Epithelial cell of proximal tubule (primary cell): ENCODE measurements at regions not wholly inside any gene's neighbourhood (a gene's known extent, or its start where the extent isn't known, plus 50 kb on each side); places are given as distances from the start of the nearest gene placed in this dataset.

Experiments used
- DNase-seq: peaks from one replicate; pipeline ENCODE4 v3.0.0-alpha.2; 2011; ENCODE audit warnings: low read depth
- H3K4me3 ChIP-seq: 2 replicates; pipeline ENCODE4 v1.5.1; 2011; ENCODE audit warnings: low read depth, mild to moderate bottlenecking, low read length
- CTCF ChIP-seq: conservative IDR thresholded peaks from 2 replicates; pipeline ENCODE4 v1.5.1; 2012; ENCODE audit warnings: low read depth, mild to moderate bottlenecking, low read length

DNA sequence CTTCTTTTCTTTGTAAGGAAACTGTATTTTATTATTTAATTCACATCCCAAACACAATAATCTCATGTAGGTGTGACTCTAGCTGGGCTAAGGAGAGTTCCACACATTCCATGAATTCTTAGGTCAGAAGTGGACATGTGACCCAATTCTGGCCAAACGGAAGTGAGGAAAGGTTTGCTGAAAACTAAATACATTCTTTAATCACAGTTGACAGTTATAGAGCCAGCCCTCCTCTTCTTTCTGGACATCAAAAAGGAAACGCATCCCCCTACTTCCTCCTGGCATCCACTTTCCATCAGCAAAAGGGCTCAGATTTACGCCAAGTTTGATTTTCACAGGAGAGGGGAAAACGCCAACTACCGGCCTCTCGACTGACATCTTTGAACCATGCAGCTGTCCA is 774.4 kb upstream of the POM121L12 start:
- no peak for DNase-seq
- no peak overlapping the region for H3K4me3 ChIP-seq
- TF ChIP-seq CTCF = no peak

DNA sequence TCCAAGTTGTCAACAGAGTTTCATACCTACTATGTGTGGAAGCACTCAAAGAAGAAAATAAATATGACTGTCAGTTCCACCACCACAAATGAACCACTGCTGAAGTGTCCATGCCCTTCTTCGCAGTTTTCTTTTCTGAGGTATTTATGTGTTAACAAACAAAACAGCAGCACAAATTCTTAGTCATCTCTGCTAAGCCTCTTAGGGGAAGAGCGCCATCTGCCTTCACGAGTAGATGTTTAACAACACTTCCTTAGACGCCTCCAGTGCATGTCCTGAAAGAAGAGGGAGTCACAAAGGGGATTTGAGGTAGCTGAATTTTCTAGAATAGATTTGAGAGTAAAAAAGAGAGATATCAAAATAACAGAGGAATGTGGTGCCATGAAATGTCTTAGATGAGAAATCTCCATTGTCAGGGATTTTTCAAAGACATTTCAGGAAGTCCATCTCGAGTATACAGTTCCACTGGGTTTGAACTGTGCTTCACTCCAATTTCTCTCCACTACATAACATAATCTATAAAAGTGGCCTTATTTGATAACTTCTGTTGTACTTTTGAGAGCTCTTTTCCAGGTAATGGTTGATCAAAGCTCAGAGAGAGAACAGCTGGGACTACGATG is 775.3 kb upstream of the POM121L12 start:
- peak; percentile 22 for TF ChIP-seq CTCF
- DNase-seq = no peak
- no peak overlapping the region for H3K4me3 ChIP-seq

DNA sequence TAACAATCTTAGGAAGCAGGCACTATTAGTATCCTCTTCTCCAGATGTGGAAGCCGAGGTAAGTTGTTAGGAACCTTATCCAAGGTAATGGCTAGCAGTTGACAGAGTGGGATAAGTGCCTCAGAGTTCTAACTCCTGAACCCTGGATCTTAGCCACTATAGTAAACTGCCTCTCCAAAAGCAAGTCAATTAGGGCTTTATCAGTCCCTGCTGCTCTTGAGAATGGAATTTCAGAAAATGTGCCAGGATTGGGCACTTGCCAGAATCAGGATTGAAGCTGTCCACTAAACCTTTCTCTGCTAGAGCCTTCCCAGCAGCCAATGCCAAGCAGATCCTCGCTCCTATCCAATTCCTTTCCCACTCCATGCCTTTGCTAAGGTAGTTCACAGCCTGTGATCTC is 777.5 kb upstream of the POM121L12 start:
- no peak overlapping the region for H3K4me3 ChIP-seq
- DNase-seq = no peak
- no peak for TF ChIP-seq CTCF

GRCh38 chr7:52254396-52255010 is 780.9 kb upstream of the POM121L12 start:
- TF ChIP-seq CTCF = no peak
- no peak for DNase-seq
- H3K4me3 ChIP-seq = no peak overlapping the region

GRCh38 chr7:52253953-52254352 is 781.5 kb upstream of the POM121L12 start:
- DNase-seq = no peak
- H3K4me3 ChIP-seq = no peak overlapping the region
- TF ChIP-seq CTCF = no peak

GRCh38 chr7:52249741-52250140 is 785.7 kb upstream of the POM121L12 start:
- no peak overlapping the region for H3K4me3 ChIP-seq
- no peak for DNase-seq
- TF ChIP-seq CTCF = no peak

DNA sequence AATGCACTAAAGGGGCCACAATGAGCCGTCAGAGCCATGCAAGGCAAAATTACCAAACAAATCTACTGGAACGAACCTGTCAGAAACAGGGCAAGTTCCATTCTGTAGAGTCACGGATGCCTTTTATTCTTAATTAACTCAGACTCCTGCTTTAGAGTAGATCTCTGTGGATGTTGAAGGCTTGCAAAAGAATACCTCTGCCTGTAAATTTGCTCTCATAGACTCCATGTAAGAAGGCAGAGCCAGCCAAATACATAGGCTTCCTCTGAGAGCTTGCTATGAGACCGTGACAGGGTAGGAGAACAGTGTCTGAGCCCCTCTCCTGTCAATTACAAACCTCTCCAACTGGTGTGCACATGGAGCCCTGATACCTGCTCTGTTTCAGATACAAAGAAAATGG is 787.9 kb upstream of the POM121L12 start:
- no peak for TF ChIP-seq CTCF
- no peak overlapping the region for H3K4me3 ChIP-seq
- no peak for DNase-seq
